ENCODE measurements at regions not wholly inside any gene's neighbourhood (a gene's known extent, or its start where the extent isn't known, plus 50 kb on each side); places are given as distances from the start of the nearest gene placed in this dataset.

- no peak overlapping the region for H3K4me3 ChIP-seq
- WGBS, 2 donors (ENCODE audit: low coverage in 1 of 2) = 80 to 82% methylated on average over 1 to 2 of the region's 2 CpGs
- no peak for ATAC-seq
- no peaks in the 10 kb centered on the region for H3K27me3 ChIP-seq
- peaks cover 13 to 71% (median 15%) of the 10 kb centered on the region in 3 donors for H3K4me1 ChIP-seq
- no peaks in the 10 kb centered on the region for H3K9me3 ChIP-seq
- H3K27ac ChIP-seq = peak overlapping the region; percentile 81 to 91 (median 86)
- TF ChIP-seq EP300 (IDR thresholded peaks at IDR 0.05) (no peak), POLR2AphosphoS5 (IDR thresholded peaks at IDR 0.05) (no peak), POLR2A (IDR thresholded peaks at IDR 0.05) (no peak)
- TF ChIP-seq, protein P1, sequence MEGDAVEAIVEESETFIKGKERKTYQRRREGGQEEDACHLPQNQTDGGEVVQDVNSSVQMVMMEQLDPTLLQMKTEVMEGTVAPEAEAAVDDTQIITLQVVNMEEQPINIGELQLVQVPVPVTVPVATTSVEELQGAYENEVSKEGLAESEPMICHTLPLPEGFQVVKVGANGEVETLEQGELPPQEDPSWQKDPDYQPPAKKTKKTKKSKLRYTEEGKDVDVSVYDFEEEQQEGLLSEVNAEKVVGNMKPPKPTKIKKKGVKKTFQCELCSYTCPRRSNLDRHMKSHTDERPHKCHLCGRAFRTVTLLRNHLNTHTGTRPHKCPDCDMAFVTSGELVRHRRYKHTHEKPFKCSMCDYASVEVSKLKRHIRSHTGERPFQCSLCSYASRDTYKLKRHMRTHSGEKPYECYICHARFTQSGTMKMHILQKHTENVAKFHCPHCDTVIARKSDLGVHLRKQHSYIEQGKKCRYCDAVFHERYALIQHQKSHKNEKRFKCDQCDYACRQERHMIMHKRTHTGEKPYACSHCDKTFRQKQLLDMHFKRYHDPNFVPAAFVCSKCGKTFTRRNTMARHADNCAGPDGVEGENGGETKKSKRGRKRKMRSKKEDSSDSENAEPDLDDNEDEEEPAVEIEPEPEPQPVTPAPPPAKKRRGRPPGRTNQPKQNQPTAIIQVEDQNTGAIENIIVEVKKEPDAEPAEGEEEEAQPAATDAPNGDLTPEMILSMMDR (IDR thresholded peaks at IDR 0.05) = no peak
- no peaks in the 10 kb centered on the region for H3K36me3 ChIP-seq
These were observed 92.8 kb downstream of the HNRNPLL start for GRCh38 chr2:38509947-38510326.

DNA sequence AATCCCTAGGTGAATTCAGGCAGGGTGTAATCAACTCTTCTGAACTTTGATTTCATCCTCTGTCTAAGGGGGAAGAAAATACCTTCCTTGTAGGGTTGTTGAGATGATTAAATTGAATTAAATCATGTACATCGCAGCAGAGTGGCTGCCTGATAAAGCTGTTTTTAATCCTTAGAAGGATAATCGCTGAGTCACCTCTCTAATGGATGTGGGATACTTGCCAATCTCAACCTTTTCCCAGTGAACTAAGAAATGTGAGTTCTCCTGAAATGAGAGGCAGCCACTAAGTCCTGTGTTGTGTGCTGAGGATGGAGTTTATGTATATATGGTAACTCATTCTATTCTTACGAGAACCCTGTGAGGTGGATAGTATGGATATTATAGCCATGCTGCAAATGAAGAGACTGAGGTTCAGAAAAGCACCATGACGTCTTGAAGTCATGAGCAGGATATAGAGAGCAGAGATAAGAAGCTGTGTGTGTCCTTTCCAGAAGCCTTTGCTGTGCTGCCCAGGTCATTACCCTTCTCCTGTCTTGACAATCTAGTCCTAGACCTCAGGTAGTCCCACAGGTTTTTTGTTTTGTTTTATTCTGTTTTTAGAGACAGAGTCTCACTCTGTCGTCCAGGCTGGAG lies 93.3 kb downstream of the HNRNPLL start:
- H3K4me1 ChIP-seq = peaks cover 13 to 66% (median 15%) of the 10 kb centered on the region in 3 donors
- no peaks in the 10 kb centered on the region for H3K36me3 ChIP-seq
- ATAC-seq = peak; percentile 32
- TF ChIP-seq EP300 (IDR thresholded peaks at IDR 0.05) = no peak
- TF ChIP-seq POLR2A (IDR thresholded peaks at IDR 0.05) = no peak
- TF ChIP-seq POLR2AphosphoS5 (IDR thresholded peaks at IDR 0.05) = peak; percentile 90
- peak overlapping the region; percentile 81 to 91 (median 86) for H3K27ac ChIP-seq
- H3K27me3 ChIP-seq = no peaks in the 10 kb centered on the region
- H3K4me3 ChIP-seq = no peak overlapping the region
- 17 to 18% methylated on average over 5 of the region's 5 CpGs for WGBS, 2 donors (ENCODE audit: low coverage in 1 of 2)
- no peaks in the 10 kb centered on the region for H3K9me3 ChIP-seq

DNA sequence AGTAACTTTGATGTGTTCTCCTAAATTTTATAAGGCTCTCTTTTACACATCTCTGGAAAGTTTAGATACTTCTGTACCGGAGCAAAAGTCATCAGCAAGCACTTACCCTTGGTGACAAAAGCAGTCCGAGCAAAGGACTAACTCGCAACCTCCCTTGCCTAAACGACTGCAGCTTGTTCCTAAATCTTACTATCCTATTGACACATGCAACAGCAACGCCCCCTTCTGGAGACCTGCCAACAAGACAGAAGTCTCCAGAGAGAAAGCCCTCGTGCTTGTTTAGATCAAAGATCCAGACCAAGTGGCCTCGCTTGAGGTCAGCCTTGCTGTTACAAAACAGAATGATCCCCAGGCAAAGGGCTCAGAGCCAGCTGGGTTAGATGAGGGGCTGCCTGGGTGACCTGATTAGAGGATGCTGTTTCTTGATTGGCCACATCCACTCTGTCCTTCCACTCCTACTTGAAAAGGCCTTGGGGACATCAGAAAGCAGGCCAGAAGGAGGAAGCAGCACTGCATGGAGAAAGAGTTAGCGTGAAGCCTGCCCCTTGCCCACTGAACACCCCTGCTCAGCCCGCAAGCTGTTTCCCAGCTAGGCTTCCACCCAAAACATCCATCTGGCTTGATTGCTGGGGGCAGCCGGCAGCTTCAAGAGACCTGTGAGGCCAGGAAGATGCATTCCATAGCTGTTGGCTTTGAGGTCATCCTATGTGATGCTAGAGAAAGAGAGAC lies 94.3 kb downstream of the HNRNPLL start:
- Histone ChIP-seq H3K27me3 (no peaks in the 10 kb centered on the region), H3K4me1 (peaks cover 13 to 63% (median 15%) of the 10 kb centered on the region in 3 donors), H3K9me3 (no peaks in the 10 kb centered on the region), H3K27ac (peak overlapping the region; percentile 81 to 91 (median 86)), H3K4me3 (no peak overlapping the region), H3K36me3 (no peaks in the 10 kb centered on the region)
- WGBS, 2 donors (ENCODE audit: low coverage in 1 of 2) = 28 to 29% methylated on average over 6 to 7 of the region's 10 CpGs
- TF ChIP-seq POLR2AphosphoS5 (IDR thresholded peaks at IDR 0.05) (peak; percentile 56), EP300 (IDR thresholded peaks at IDR 0.05) (no peak), POLR2A (IDR thresholded peaks at IDR 0.05) (no peak)
- TF ChIP-seq, protein P1 (IDR thresholded peaks at IDR 0.05) = peak in 1 of 4 experiments; percentile 45
- ATAC-seq = peak; percentile 66

GRCh38 chr2:38507712-38508111 lies 95.0 kb downstream of the HNRNPLL start:
- H3K27ac ChIP-seq = peak overlapping the region in 2 of 4 donors; percentile 81 to 85
- H3K27me3 ChIP-seq = no peaks in the 10 kb centered on the region
- peaks cover 13 to 55% (median 15%) of the 10 kb centered on the region in 3 donors for H3K4me1 ChIP-seq
- H3K9me3 ChIP-seq = no peaks in the 10 kb centered on the region
- H3K4me3 ChIP-seq = no peak overlapping the region
- WGBS, 2 donors (ENCODE audit: low coverage in 1 of 2) = 100% methylated on average over 1 of the region's 1 CpG
- no peaks in the 10 kb centered on the region for H3K36me3 ChIP-seq
- TF ChIP-seq EP300 (IDR thresholded peaks at IDR 0.05) (no peak), POLR2A (IDR thresholded peaks at IDR 0.05) (no peak), POLR2AphosphoS5 (IDR thresholded peaks at IDR 0.05) (no peak)
- TF ChIP-seq, protein P1 (IDR thresholded peaks at IDR 0.05) = no peak
- no peak for ATAC-seq

DNA sequence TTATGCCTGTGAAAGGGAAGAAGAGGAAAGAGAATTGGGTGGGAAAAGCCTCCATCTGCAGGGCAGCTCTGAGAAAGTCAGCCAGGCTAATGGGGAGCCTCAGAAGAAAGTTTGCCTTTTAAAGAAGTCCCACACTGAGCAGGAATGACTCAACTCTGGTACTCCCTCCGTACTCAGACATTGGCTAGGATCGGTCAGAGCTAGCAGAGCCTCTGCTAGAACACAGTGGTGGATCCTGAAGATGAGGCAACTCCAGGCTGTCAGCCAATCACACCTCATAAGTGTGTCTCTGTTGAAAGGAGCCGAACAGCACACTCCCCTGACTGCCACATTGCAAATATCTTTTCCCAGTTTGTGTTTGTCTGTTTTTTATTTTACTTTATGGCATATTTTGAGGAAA lies 96.9 kb downstream of the HNRNPLL start:
- H3K4me3 ChIP-seq = no peak overlapping the region
- H3K36me3 ChIP-seq = no peaks in the 10 kb centered on the region
- ATAC-seq = peak; percentile 94
- WGBS, 2 donors (ENCODE audit: low coverage in 1 of 2) = 20 to 34% methylated on average over 1 to 3 of the region's 3 CpGs
- no peaks in the 10 kb centered on the region for H3K27me3 ChIP-seq
- peaks cover 0 to 9% (median 0%) of the 10 kb centered on the region in 3 donors for H3K9me3 ChIP-seq
- H3K27ac ChIP-seq = peak overlapping the region; percentile 81 to 86 (median 84)
- peaks cover 13 to 50% (median 15%) of the 10 kb centered on the region in 3 donors for H3K4me1 ChIP-seq
- TF ChIP-seq POLR2A (IDR thresholded peaks at IDR 0.05) (peak in 1 of 2 donors; percentile 28), EP300 (IDR thresholded peaks at IDR 0.05) (no peak), POLR2AphosphoS5 (IDR thresholded peaks at IDR 0.05) (peak; percentile 73)
- TF ChIP-seq, protein P1 (IDR thresholded peaks at IDR 0.05) = no peak

Data from gastroesophageal sphincter (tissue), 4 donors.